H7 (cell line): ENCODE measurements at regions not wholly inside any gene's neighbourhood (a gene's known extent, or its start where the extent isn't known, plus 50 kb on each side); places are given as distances from the start of the nearest gene placed in this dataset.
"Not testable (repeated sequence)": the region's sequence is repeated elsewhere in the genome, so short reads cannot be mapped to it uniquely, and the experiment has no call there.

Experiments
- DNase-seq: peaks from one replicate; pipeline ENCODE4 v3.0.0; 2012
- H3K27me3 ChIP-seq: 2 replicates; pipeline ENCODE4 v1.6.0; 2011; ENCODE audit warnings: mild to moderate bottlenecking, low read length; ENCODE audit not compliant: control insufficient read depth, insufficient read depth
- H3K36me3 ChIP-seq: replicated peaks from 2 replicates; pipeline ENCODE4 v1.5.1; 2011; ENCODE audit warnings: low read length; ENCODE audit not compliant: control insufficient read depth, insufficient read depth
- H3K4me3 ChIP-seq: 2 replicates; pipeline ENCODE4 v1.5.1; 2011; ENCODE audit warnings: low read depth, mild to moderate bottlenecking, control low read depth, low read length, moderate library complexity; ENCODE audit not compliant: insufficient read depth

GRCh38 chr6:169973588-169974467, 222.4 kb downstream of the ERMARD start:
- DNase-seq = peak; percentile 13
- not testable (repeated sequence) for H3K27me3 ChIP-seq

GRCh38 chr6:169972736-169973135, 221.3 kb downstream of the ERMARD start:
- Histone ChIP-seq H3K4me3 (no peak overlapping the region), H3K36me3 (no peaks in the 10 kb centered on the region), H3K27me3 (no peaks in the 10 kb centered on the region)
- DNase-seq = peak; percentile 26

More at GRCh38 chr6:169973588-169974467, 222.4 kb downstream of the ERMARD start:
- not testable (repeated sequence) for H3K36me3 ChIP-seq, H3K4me3 ChIP-seq

GRCh38 chr6:169972101-169972651, 220.8 kb downstream of the ERMARD start:
- Histone ChIP-seq H3K36me3 (no peaks in the 10 kb centered on the region), H3K4me3 (no peak overlapping the region), H3K27me3 (no peaks in the 10 kb centered on the region)
- peak; percentile 25 for DNase-seq

- peak; percentile 48 for DNase-seq
- no peaks in the 10 kb centered on the region for H3K36me3 ChIP-seq
Measured at GRCh38 chr6:169971081-169971861, 219.8 kb downstream of the ERMARD start.

GRCh38 chr6:169970306-169970988, 219.0 kb downstream of the ERMARD start:
- no peak overlapping the region for H3K4me3 ChIP-seq
- no peaks in the 10 kb centered on the region for H3K27me3 ChIP-seq
- H3K36me3 ChIP-seq = no peaks in the 10 kb centered on the region
- DNase-seq = peak; percentile 51

More at GRCh38 chr6:169971081-169971861, 219.8 kb downstream of the ERMARD start:
- no peaks in the 10 kb centered on the region for H3K27me3 ChIP-seq
- no peak overlapping the region for H3K4me3 ChIP-seq

GRCh38 chr6:169969372-169970099, 218.1 kb downstream of the ERMARD start:
- Histone ChIP-seq H3K36me3 (no peaks in the 10 kb centered on the region), H3K4me3 (no peak overlapping the region), H3K27me3 (no peaks in the 10 kb centered on the region)
- DNase-seq = peak; percentile 37

- Histone ChIP-seq H3K27me3 (no peaks in the 10 kb centered on the region), H3K4me3 (no peak overlapping the region), H3K36me3 (no peaks in the 10 kb centered on the region)
- DNase-seq = peak; percentile 36
Measured at GRCh38 chr6:169968541-169969270, 217.3 kb downstream of the ERMARD start.

GRCh38 chr6:169967687-169968086, 216.3 kb downstream of the ERMARD start:
- Histone ChIP-seq H3K36me3 (no peaks in the 10 kb centered on the region), H3K4me3 (no peak overlapping the region), H3K27me3 (no peaks in the 10 kb centered on the region)
- DNase-seq = peak; percentile 12

- no peaks in the 10 kb centered on the region for H3K36me3 ChIP-seq
- no peak overlapping the region for H3K4me3 ChIP-seq
- peak; percentile 59 for DNase-seq
- no peaks in the 10 kb centered on the region for H3K27me3 ChIP-seq
Measured at GRCh38 chr6:169966312-169967181, 215.1 kb downstream of the ERMARD start.

- no peak for DNase-seq
- H3K4me3 ChIP-seq = no peak overlapping the region
Measured at GRCh38 chr6:169965657-169966311, 214.4 kb downstream of the ERMARD start.

GRCh38 chr6:169965239-169965638, 213.8 kb downstream of the ERMARD start:
- DNase-seq = no peak
- no peaks in the 10 kb centered on the region; the same call in 1 of the 2 replicates for H3K27me3 ChIP-seq
- no peak overlapping the region for H3K4me3 ChIP-seq
- H3K36me3 ChIP-seq = no peaks in the 10 kb centered on the region

More at GRCh38 chr6:169965657-169966311, 214.4 kb downstream of the ERMARD start:
- Histone ChIP-seq H3K27me3 (no peaks in the 10 kb centered on the region; the same call in 1 of the 2 replicates), H3K36me3 (no peaks in the 10 kb centered on the region)

GRCh38 chr6:169964486-169965180, 213.2 kb downstream of the ERMARD start:
- DNase-seq = no peak
- H3K4me3 ChIP-seq = no peak overlapping the region
- H3K27me3 ChIP-seq = no peaks in the 10 kb centered on the region; the same call in 1 of the 2 replicates
- no peaks in the 10 kb centered on the region for H3K36me3 ChIP-seq
